IMR-90 (cell line): ENCODE measurements at regions not wholly inside any gene's neighbourhood (a gene's known extent, or its start where the extent isn't known, plus 50 kb on each side); places are given as distances from the start of the nearest gene placed in this dataset.

Source experiments
- ATAC-seq: fragments of 200-7000 bp; cut with Tn5 transposase; 2 replicates; pipeline ENCODE4 v1.9.1; 2020; ENCODE audit warnings: low read depth, mild to moderate bottlenecking, moderate library complexity
- BruUV-seq: library from RNA; stranded (reverse); fragments of 400-500 nt; replicated peaks from 2 replicates; lab custom pipeline; 2021; lab: Mats Ljungman, UMichigan
- CTCF ChIA-PET: fragments of 300-600 bp; formaldehyde crosslinking; extraction: SDS; loops from one replicate; lab custom pipeline; 2021; ENCODE audit warnings: antibody characterized with exemption; lab: Yijun Ruan, JAX
- POLR2A ChIA-PET: fragments of 300-600 bp; sonication (Branson Sonifier 250); formaldehyde crosslinking; loops from one replicate; lab custom pipeline; 2022; ENCODE audit warnings: antibody characterized with exemption; ENCODE audit not compliant: unreplicated experiment; lab: Charles Lee
- DNase-seq: peaks from one replicate; pipeline ENCODE4 v3.0.0; 2013
- H2AFZ ChIP-seq: replicated peaks from 2 replicates; pipeline ENCODE3; 2013; ENCODE audit warnings: low read length, mild to moderate bottlenecking; ENCODE audit not compliant: poor library complexity
- H2AK5ac ChIP-seq: 2 replicates; pipeline ENCODE4 v1.6.1; 2013; ENCODE audit warnings: low read depth, low read length, inconsistent platforms
- H2AK9ac ChIP-seq: replicated peaks from 2 replicates; pipeline ENCODE3; 2013; ENCODE audit warnings: mild to moderate bottlenecking, low read depth, low read length, moderate library complexity; ENCODE audit not compliant: poor library complexity
- H2BK120ac ChIP-seq: 2 replicates; pipeline ENCODE4 v1.6.1; 2013; ENCODE audit warnings: low read depth, low read length, inconsistent platforms
- H2BK15ac ChIP-seq: 3 replicates; pipeline ENCODE4 v1.6.1; 2013; ENCODE audit warnings: low read depth, low read length, inconsistent platforms
- H2BK20ac ChIP-seq: 2 replicates; pipeline ENCODE4 v1.6.1; 2013; ENCODE audit warnings: low read depth, mild to moderate bottlenecking, inconsistent platforms, low read length, moderate library complexity
- H2BK5ac ChIP-seq: 2 replicates; pipeline ENCODE4 v1.6.1; 2013; ENCODE audit warnings: mild to moderate bottlenecking, low read depth, low read length, inconsistent platforms; ENCODE audit not compliant: poor library complexity, severe bottlenecking
- H3K14ac ChIP-seq: replicated peaks from 2 replicates; pipeline ENCODE4 v1.6.1; 2013; ENCODE audit warnings: low read depth, low read length, inconsistent platforms
- H3K18ac ChIP-seq: 2 replicates; pipeline ENCODE4 v1.6.1; 2013; ENCODE audit warnings: low read depth, low read length, control low read depth
- H3K23ac ChIP-seq: 2 replicates; pipeline ENCODE4 v1.6.1; 2013; ENCODE audit warnings: low read depth, low read length, inconsistent platforms
- H3K27ac ChIP-seq: 2 replicates; pipeline ENCODE4 v1.5.1; 2013; ENCODE audit warnings: mild to moderate bottlenecking, control low read depth, low read length; ENCODE audit not compliant: insufficient read depth
- H3K27me3 ChIP-seq: 2 replicates; pipeline ENCODE4 v1.6.1; 2013; ENCODE audit warnings: low read length; ENCODE audit not compliant: control insufficient read depth, insufficient read depth
- H3K36me3 ChIP-seq: 2 replicates; pipeline ENCODE4 v1.6.1; 2013; ENCODE audit warnings: low read length, mixed read lengths; ENCODE audit not compliant: control insufficient read depth, insufficient read depth
- H3K4ac ChIP-seq: 2 replicates; pipeline ENCODE4 v1.6.1; 2013; ENCODE audit warnings: low read depth, low read length, inconsistent platforms
- H3K4me1 ChIP-seq: 2 replicates; pipeline ENCODE4 v1.6.1; 2013; ENCODE audit warnings: low read length, mixed read lengths; ENCODE audit not compliant: control insufficient read depth, insufficient read depth
- H3K4me2 ChIP-seq: 2 replicates; pipeline ENCODE4 v1.6.1; 2013; ENCODE audit warnings: low read depth, mild to moderate bottlenecking, control low read depth, low read length, moderate library complexity
- H3K4me3 ChIP-seq: 2 replicates; pipeline ENCODE4 v1.5.1; 2013; ENCODE audit warnings: low read depth, mild to moderate bottlenecking, control low read depth, low read length, moderate library complexity; ENCODE audit not compliant: insufficient read depth
- H3K56ac ChIP-seq: 2 replicates; pipeline ENCODE4 v1.6.1; 2013; ENCODE audit warnings: low read length, inconsistent platforms; ENCODE audit not compliant: insufficient read depth; ENCODE audit errors: extremely low read depth
- H3K79me1 ChIP-seq, 2 experiments: 2 replicates each; pipeline ENCODE4 v1.6.1; 2013; ENCODE audit warnings: low read length in 2 of 2, inconsistent platforms in 1 of 2, low read depth in 1 of 2
- H3K9ac ChIP-seq: 2 replicates; pipeline ENCODE4 v1.6.1; 2013; ENCODE audit warnings: low read depth, low read length, control low read depth
- H3K9me1 ChIP-seq: 2 replicates; pipeline ENCODE4 v1.6.1; 2013; ENCODE audit warnings: low read length, inconsistent platforms; ENCODE audit not compliant: insufficient read depth
- H3K9me3 ChIP-seq: 2 replicates; pipeline ENCODE4 v1.6.1; 2013; ENCODE audit warnings: low read length; ENCODE audit not compliant: control insufficient read depth, insufficient read depth
- H4K20me1 ChIP-seq: 2 replicates; pipeline ENCODE4 v1.6.1; 2013; ENCODE audit warnings: low read length, inconsistent platforms; ENCODE audit not compliant: insufficient read depth
- H4K5ac ChIP-seq: 2 replicates; pipeline ENCODE4 v1.6.1; 2013; ENCODE audit warnings: mild to moderate bottlenecking, low read depth, low read length, control low read depth
- H4K8ac ChIP-seq, 2 experiments: 2 replicates each; pipeline ENCODE4 v1.6.1; 2013; ENCODE audit warnings: low read depth in 2 of 2, low read length in 2 of 2, control low read depth in 1 of 2, inconsistent platforms in 1 of 2
- H4K91ac ChIP-seq: 2 replicates; pipeline ENCODE4 v1.6.1; 2013; ENCODE audit warnings: low read depth, low read length, inconsistent platforms; ENCODE audit not compliant: insufficient read depth
- BHLHE40 ChIP-seq: fragments of 150-350 bp; IDR thresholded peaks from 2 replicates; pipeline ENCODE4 v1.6.1; 2016; ENCODE audit warnings: mild to moderate bottlenecking, low read depth, low read length
- CEBPB ChIP-seq: IDR thresholded peaks from 2 replicates; pipeline ENCODE4 v1.6.1; 2012; ENCODE audit warnings: low read depth, low read length, improper control_type of control experiment
- MAFK ChIP-seq: IDR thresholded peaks from 2 replicates; pipeline ENCODE4 v1.6.1; 2012; ENCODE audit warnings: low read depth, low read length, improper control_type of control experiment
- MAZ ChIP-seq: IDR thresholded peaks from 2 replicates; pipeline ENCODE4 v1.6.1; 2012; ENCODE audit warnings: low read depth, mild to moderate bottlenecking, low read length, improper control_type of control experiment, moderate library complexity, borderline replicate concordance
- POLR2A ChIP-seq: IDR thresholded peaks from 2 replicates; pipeline ENCODE4 v1.6.1; 2012; ENCODE audit warnings: mild to moderate bottlenecking, low read depth, low read length
- RAD21 ChIP-seq: IDR thresholded peaks from 2 replicates; pipeline ENCODE4 v1.6.1; 2012; ENCODE audit warnings: low read length, improper control_type of control experiment
- RFX5 ChIP-seq: IDR thresholded peaks from 2 replicates; pipeline ENCODE4 v1.8.0; 2012; ENCODE audit warnings: low read depth, mild to moderate bottlenecking, low read length, moderate library complexity
- SMC3 ChIP-seq: fragments of 150-350 bp; IDR thresholded peaks from 2 replicates; pipeline ENCODE4 v1.6.1; 2016; ENCODE audit warnings: low read depth, mild to moderate bottlenecking, antibody characterized with exemption, low read length, moderate library complexity
- WGBS, 2 experiments: methylation state at CpG; one replicate each; pipeline versions ENCODE4 v1.1.5 to v1.1.7; 2013; ENCODE audit warnings: missing lambda C conversion rate in 2 of 2; ENCODE audit not compliant: insufficient read length in 1 of 2; ENCODE audit errors: extremely low coverage in 2 of 2; 5-methylcytosine and 5-hydroxymethylcytosine counted together
- dilution Hi-C: fragments of 300-500 bp; cut with HindIII; formaldehyde crosslinking; loops from one replicate; pipeline ENCODE4 v1.14.3; 2018; ENCODE audit warnings: low sequenced_read_pairs; ENCODE audit not compliant: unreplicated experiment
- in situ Hi-C: fragments of 300-500 bp; cut with MboI; formaldehyde crosslinking; loops from 3 replicates; pipeline ENCODE4 v1.14.3; 2019; ENCODE audit warnings: low sequenced_read_pairs, inconsistent platforms, mixed read lengths
- intact Hi-C: fragments of 100-400 bp; cut with micrococcal nuclease; formaldehyde crosslinking; loops from 2 replicates; pipeline ENCODE4 v1.10.0; 2022
- TF ChIP-seq, protein P1 (sequence below): conservative IDR thresholded peaks from 2 replicates; pipeline ENCODE4 v1.5.1; 2012; ENCODE audit warnings: mild to moderate bottlenecking, low read depth, low read length, improper control_type of control experiment
- TF ChIP-seq, protein P2 (sequence below): fragments of 150-350 bp; IDR thresholded peaks from 2 replicates; pipeline ENCODE4 v1.6.1; 2017; ENCODE audit warnings: mild to moderate bottlenecking, antibody characterized with exemption, low read length, low read depth

DNA sequence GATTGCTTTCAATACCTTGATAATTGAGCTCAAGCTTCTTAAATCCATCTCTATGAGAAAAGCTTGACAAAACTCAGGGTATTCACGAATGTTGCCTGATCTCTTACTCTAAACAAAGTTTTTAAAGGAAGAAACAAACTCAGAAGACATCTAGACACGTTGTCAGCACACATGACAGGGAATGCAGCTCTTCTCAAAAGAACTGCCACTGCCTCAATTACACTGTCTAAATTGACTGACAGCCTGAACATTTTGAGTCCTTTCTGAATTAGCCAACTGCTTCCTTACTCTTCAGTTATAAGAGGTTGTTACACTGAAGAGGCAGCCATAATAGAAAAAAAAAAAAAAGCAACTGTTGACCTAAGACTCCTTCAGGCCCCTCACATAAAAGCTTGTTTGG lies 1646.7 kb upstream of the B3GALT2 start:
- H3K4me2 ChIP-seq, result no peak overlapping the region
- H2AFZ ChIP-seq, result no peak overlapping the region
- H3K14ac ChIP-seq, result no peak overlapping the region
- H2AK5ac ChIP-seq, result no peak overlapping the region
- no peaks in the 10 kb centered on the region for H3K9me3 ChIP-seq
- no peak overlapping the region for H3K56ac ChIP-seq
- H4K5ac ChIP-seq, result no peak overlapping the region
- no peaks in the 10 kb centered on the region for H3K79me1 ChIP-seq
- H2BK120ac ChIP-seq, result no peak overlapping the region
- no CpG with 5 or more reads among the region's 2 CpGs for WGBS, 2 experiments
- no peak overlapping the region for H2BK15ac ChIP-seq
- H3K4me3 ChIP-seq, result no peak overlapping the region
- H3K27ac ChIP-seq, result no peak overlapping the region
- no TSS peak for BruUV-seq
- intact Hi-C loops, result no loop called here
- H3K4ac ChIP-seq, result no peak overlapping the region
- no peak overlapping the region for H4K8ac ChIP-seq
- dilution Hi-C loops, result no loop called here
- no peak overlapping the region for H2BK20ac ChIP-seq
- no peak overlapping the region for H2BK5ac ChIP-seq
- DNase-seq (no peak), ATAC-seq (no peak)
- H3K18ac ChIP-seq, result no peak overlapping the region
- H3K9ac ChIP-seq, result no peak overlapping the region
- no peaks in the 10 kb centered on the region for H3K4me1 ChIP-seq
- no peaks in the 10 kb centered on the region for H3K27me3 ChIP-seq
- no peaks in the 10 kb centered on the region for H4K20me1 ChIP-seq
- ChIA-PET CTCF (interaction anchor here (0.7 kb wide), 1 partner anchor 772 kb away, joined by 3 read pairs; no protein-coding TSS in a partner anchor), POLR2A (no interaction called here)
- H4K91ac ChIP-seq, result no peak overlapping the region
- H3K9me1 ChIP-seq, result no peaks in the 10 kb centered on the region
- no peak overlapping the region for H3K23ac ChIP-seq
- H3K36me3 ChIP-seq, result no peaks in the 10 kb centered on the region
- in situ Hi-C loops, result no loop called here
- no peak overlapping the region for H2AK9ac ChIP-seq
- TF ChIP-seq POLR2A (no peak), MAZ (no peak), RFX5 (no peak), MAFK (no peak), CEBPB (no peak), RAD21 (no peak), BHLHE40 (no peak), SMC3 (no peak)
- TF ChIP-seq, protein P1, sequence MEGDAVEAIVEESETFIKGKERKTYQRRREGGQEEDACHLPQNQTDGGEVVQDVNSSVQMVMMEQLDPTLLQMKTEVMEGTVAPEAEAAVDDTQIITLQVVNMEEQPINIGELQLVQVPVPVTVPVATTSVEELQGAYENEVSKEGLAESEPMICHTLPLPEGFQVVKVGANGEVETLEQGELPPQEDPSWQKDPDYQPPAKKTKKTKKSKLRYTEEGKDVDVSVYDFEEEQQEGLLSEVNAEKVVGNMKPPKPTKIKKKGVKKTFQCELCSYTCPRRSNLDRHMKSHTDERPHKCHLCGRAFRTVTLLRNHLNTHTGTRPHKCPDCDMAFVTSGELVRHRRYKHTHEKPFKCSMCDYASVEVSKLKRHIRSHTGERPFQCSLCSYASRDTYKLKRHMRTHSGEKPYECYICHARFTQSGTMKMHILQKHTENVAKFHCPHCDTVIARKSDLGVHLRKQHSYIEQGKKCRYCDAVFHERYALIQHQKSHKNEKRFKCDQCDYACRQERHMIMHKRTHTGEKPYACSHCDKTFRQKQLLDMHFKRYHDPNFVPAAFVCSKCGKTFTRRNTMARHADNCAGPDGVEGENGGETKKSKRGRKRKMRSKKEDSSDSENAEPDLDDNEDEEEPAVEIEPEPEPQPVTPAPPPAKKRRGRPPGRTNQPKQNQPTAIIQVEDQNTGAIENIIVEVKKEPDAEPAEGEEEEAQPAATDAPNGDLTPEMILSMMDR, result no peak
- TF ChIP-seq, protein P2, sequence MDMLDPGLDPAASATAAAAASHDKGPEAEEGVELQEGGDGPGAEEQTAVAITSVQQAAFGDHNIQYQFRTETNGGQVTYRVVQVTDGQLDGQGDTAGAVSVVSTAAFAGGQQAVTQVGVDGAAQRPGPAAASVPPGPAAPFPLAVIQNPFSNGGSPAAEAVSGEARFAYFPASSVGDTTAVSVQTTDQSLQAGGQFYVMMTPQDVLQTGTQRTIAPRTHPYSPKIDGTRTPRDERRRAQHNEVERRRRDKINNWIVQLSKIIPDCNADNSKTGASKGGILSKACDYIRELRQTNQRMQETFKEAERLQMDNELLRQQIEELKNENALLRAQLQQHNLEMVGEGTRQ, result no peak
